Occipital lobe (tissue), 1 donor: ENCODE measurements at regions not wholly inside any gene's neighbourhood (a gene's known extent, or its start where the extent isn't known, plus 50 kb on each side); places are given as distances from the start of the nearest gene placed in this dataset.

ENCODE experiments used
- DNase-seq: peaks from one replicate; lab custom pipeline; 2025; lab: John Stamatoyannopoulos, UW

- DNase-seq = no peak
Observed at GRCh38 chr2:118209727-118210126, 121.5 kb downstream of the INSIG2 start.

GRCh38 chr2:118207889-118208288, 119.6 kb downstream of the INSIG2 start:
- no peak for DNase-seq

- no peak for DNase-seq
Observed at GRCh38 chr2:118202707-118203303, 114.5 kb downstream of the INSIG2 start.

GRCh38 chr2:118198268-118198667, 110.0 kb downstream of the INSIG2 start:
- DNase-seq = no peak

- no peak for DNase-seq
Observed at GRCh38 chr2:118197011-118197675, 108.9 kb downstream of the INSIG2 start.

GRCh38 chr2:118190474-118190873, 102.2 kb downstream of the INSIG2 start:
- no peak for DNase-seq

GRCh38 chr2:118186858-118187254, 98.6 kb downstream of the INSIG2 start:
- DNase-seq = no peak

- DNase-seq = peak; percentile 74
Observed at GRCh38 chr2:118186110-118186857, 98.0 kb downstream of the INSIG2 start.

DNA sequence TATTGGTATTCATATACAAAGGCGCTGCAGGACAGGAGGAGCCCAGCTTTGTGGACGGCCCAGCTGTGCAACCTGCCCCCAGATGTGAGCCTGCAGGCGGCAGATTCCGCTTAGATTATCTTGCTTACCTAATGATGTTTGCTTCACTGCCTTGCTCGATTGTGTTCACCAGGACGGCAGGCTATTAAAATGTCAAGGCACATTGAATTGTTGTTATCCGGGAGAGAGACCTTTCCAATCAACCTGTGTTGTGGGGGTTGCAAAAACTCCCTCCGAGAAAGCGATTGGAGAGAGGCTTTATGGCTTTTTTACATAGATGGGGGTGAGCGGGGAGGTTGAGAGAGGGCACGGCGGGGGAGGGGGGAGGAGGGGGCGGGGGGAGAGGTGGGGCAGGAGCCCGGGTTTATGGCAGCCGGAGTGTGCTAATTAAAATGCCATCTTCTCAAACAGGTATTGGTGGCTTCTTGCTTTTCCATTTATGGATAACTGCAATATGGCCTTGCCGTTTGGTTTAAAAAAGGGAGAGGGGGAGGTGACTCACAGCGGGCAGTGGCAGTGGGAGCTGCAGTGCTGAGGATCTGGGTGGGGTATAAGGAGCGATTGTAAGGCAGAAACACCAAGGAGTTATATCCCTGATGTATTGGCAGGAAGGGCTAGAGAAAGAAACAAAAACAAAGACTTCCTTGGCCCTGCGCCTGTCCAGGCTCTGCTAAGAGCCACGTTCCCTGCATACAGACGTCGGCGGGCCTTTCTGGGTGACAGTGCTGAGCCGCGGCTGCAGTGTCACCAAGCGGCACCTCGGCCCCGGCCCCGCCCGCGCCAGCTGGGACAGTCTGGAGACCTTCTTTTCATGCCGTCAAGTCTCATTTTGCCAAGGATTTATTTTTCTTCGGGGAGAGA, 97.2 kb downstream of the INSIG2 start:
- DNase-seq = peak; percentile 41

DNA sequence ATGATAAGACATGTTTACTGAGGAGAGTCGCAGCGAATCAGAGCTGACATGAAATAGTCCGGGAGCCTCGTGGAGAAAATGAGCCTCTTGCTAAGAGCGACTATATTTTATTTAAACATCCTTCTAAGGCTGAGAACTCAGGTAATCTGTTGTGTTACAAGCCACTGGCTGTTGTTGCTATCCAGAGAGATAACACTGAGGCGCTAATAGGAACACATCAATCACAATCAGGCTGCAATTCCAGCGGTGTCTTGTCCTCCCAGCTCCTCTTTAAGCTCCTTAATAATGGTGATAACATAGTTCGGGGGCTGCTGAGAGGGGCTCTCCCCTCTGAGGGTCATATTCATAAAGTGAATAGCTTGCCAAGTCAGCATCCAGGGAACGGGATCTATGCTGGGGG, 95.1 kb downstream of the INSIG2 start:
- no peak for DNase-seq

DNA sequence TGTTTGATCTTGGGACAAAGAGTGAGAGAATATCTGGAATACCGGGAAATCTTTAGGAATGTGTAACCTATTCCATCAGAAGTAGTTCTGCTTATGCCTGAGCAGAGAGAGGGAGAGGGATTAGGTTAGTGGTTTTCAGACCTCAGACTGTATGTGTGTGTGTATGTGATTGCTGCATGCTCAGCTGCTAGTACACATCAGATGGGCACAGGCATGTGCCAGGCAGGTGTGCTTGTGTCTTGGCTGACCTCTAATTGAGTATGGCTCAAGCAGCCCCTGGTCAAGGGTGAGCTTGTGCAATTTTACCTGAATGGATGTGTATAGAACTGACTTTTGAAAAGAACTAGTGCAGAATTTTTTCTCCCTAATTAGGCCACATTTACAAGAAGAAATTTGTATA, 91.2 kb downstream of the INSIG2 start:
- no peak for DNase-seq

GRCh38 chr2:118177884-118178283, 89.6 kb downstream of the INSIG2 start:
- no peak for DNase-seq

GRCh38 chr2:118177318-118177717, 89.0 kb downstream of the INSIG2 start:
- DNase-seq = no peak

DNA sequence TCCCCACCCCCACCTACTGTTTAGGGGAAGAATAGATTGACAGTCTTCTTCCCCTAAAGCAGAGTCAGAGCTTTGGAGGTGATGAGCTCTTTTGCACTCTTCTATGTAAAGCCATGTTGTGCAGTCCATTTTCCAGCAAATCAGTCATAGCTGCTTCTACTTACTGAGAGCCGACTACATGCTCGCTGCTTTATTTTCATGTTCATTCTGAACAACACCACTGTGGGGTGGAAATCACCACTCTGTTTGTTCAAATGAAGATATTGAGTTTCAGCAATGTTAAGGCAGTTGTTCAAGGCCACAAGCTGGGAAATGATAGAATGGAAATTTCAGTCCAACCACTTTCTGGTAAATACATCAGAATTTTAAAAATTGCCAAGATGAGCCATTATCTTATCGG, 88.3 kb downstream of the INSIG2 start:
- no peak for DNase-seq

GRCh38 chr2:118171546-118171945, 83.3 kb downstream of the INSIG2 start:
- DNase-seq = no peak

DNA sequence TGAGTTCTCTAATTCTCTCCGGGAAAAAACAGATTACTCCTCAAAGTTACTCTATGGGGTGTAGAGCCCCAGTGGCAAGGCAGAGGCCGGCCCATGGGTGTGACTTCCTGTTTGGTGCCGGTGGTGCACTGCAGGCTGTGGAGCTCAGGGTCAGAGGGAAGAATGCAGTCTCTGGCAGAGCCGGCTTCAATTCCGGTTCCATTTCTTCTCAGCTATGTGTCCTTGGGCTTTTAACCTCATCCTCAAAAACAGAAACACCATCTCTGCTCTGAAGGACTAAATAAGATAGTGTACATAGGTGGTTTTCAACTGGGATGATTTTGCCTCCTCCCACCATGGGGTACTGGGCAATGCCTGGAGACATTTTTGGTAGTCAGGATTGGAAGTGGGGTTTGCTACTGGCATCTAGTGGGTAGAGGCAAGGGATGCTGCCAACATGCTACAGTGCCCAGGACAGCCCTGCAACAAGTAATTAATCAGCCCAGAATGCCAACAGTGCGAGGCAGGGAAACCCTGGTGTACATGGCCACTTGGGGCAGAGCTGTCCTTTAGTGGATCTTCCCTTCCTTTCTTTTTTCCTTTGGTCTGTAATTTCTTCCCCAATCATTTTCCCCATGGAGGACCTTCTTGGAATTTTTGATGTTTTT, 81.2 kb downstream of the INSIG2 start:
- no peak for DNase-seq

DNA sequence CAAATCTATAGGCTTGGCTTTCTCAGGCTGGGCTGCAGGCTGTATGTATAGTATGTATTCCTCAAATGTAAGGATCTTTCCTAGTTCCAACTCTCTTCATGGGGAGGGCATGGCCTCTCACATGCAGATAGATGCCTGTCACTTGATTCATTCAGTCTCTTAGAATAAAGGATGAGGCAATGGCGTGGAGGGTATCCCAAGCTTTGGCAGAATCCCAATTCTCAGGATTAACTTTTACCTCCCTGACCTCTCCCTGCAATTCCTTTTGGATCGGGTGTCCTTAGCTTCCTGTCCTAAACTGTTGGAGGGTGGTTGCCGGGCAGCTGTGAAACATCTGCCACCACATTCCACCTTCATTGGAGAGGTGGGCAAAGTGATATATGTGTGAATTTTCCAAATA, 80.3 kb downstream of the INSIG2 start:
- no peak for DNase-seq

DNA sequence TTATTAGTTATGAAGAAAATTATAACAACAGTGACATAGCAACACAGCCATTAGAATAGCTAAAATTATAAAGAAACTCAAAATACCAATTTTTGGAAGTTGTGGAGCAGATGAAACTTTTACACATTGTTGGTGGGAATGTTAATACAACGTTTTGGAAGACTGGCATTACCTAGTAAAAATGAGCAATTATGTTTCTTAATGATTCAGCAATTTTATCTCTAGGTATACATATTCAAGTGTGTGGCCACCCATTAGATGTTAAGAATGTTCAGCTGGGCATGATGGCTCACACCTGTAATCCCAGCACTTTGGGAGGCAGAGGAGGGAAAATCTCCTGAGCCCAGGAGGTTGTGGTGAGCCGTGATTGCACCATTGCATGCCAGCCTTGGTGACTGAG, 78.8 kb downstream of the INSIG2 start:
- no peak for DNase-seq

DNA sequence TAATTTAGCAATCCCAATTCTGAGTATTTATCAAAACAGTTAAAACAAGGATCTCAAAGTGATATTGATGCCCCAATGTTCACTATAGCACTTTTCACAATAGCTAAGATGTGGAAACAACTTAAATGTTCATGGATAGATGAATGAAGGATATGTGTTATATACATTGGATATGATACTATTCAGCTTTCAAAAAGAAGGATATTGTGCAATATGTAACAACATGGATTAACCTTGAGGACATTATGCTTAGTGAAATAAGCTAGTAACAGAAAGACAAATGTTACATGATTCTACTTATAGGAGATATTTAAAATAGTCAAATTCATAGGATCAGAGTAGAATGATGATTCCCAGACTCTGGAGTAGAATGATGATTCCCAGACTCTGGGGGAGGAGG, 78.0 kb downstream of the INSIG2 start:
- DNase-seq = no peak

DNA sequence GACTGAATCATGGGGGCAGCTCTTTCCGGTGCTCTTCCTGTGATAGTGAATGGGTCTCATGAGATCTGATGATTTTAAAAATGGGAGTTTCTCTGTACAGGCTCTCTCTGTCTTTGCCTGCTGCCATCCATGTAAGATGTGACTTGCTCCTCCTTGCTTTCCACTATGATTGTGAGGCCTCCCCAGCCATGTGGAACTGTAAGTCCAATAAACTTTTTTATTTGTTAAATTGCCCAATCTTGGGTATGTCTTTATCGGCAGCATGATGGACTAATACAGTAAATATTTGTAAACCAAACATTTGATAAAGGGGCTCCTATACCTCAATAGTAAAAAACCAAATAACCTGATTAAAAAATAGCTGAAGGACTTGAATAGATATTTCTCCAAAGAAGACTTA, 77.3 kb downstream of the INSIG2 start:
- no peak for DNase-seq
